ENCODE measurements at regions not wholly inside any gene's neighbourhood (a gene's known extent, or its start where the extent isn't known, plus 50 kb on each side); places are given as distances from the start of the nearest gene placed in this dataset.

DNA sequence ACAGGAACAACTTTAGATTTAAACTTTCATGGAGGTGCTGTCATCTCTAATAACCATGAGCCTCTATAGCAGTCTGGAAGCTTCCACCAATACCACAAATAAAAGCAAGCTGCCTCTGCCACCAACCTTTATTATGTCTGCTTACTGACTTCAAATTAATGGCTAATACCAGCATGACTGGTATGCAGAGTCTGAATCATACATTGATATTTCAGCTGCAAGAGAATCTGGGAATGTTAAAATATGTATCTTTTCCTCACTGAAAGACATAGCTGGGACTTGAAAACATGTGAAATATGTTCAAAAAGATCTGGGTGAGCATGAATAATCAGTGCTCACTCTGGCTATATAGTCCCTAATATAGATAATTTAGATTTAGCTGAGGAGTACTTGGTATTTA is 488.6 kb downstream of the CDH8 start:
- no peaks in the 10 kb centered on the region for H3K79me2 ChIP-seq (ENCODE audit: insufficient read depth)
- no peaks in the 10 kb centered on the region for H3K27me3 ChIP-seq (ENCODE audit: insufficient read depth)
- H3K27ac ChIP-seq (ENCODE audit: low read depth in 2 of 2, low read length in 1 of 2): no peak overlapping the region
- ChIA-PET CTCF (no interaction called here), POLR2A (no interaction called here)
- no peaks in the 10 kb centered on the region for H4K20me1 ChIP-seq (ENCODE audit: insufficient read depth)
- no peak for DNase-seq
- H3K4me3 ChIP-seq (ENCODE audit: low read depth in 2 of 2, low read length in 1 of 2): no peak overlapping the region
- no peaks in the 10 kb centered on the region for H3F3A ChIP-seq (replicated peaks; ENCODE audit: insufficient read depth)
- no peak overlapping the region for H3K4me2 ChIP-seq
- H2AFZ ChIP-seq (ENCODE audit: low read depth): no peak overlapping the region
- no peak overlapping the region for H3K9ac ChIP-seq
- H3K9me2 ChIP-seq: 0 out of 2 replicates have a peak, but pooled peaks cover 3% of the 10 kb centered on the region
- no peaks in the 10 kb centered on the region for H3K9me3 ChIP-seq
- TF ChIP-seq ELF1 (IDR thresholded peaks at IDR 0.05) (no peak), GABPA (IDR thresholded peaks at IDR 0.05; ENCODE audit: low read depth) (no peak), YY1 (IDR thresholded peaks at IDR 0.05; ENCODE audit: low read depth) (no peak), FOXM1 (IDR thresholded peaks at IDR 0.05; ENCODE audit: low read depth) (no peak), MXI1 (IDR thresholded peaks at IDR 0.05; ENCODE audit: low read depth, low read length) (no peak), POLR2AphosphoS5 (IDR thresholded peaks at IDR 0.05; ENCODE audit: low read depth, low read length) (no peak), NRF1 (IDR thresholded peaks at IDR 0.05; ENCODE audit: low read depth, low read length) (no peak), MEF2A (IDR thresholded peaks at IDR 0.05; ENCODE audit: borderline replicate concordance, low read depth) (no peak), FOSL2 (IDR thresholded peaks at IDR 0.05; ENCODE audit: borderline replicate concordance, low read depth) (no peak)
- H3K4me1 ChIP-seq (ENCODE audit: control insufficient read depth in 1 of 2, insufficient read depth in 2 of 2, low read depth in 1 of 2, low read length in 1 of 2): no peaks in the 10 kb centered on the region
- H3K36me3 ChIP-seq (replicated peaks in 1 of 2; ENCODE audit: control insufficient read depth in 1 of 2, insufficient read depth in 2 of 2, low read length in 1 of 2): no peaks in the 10 kb centered on the region

DNA sequence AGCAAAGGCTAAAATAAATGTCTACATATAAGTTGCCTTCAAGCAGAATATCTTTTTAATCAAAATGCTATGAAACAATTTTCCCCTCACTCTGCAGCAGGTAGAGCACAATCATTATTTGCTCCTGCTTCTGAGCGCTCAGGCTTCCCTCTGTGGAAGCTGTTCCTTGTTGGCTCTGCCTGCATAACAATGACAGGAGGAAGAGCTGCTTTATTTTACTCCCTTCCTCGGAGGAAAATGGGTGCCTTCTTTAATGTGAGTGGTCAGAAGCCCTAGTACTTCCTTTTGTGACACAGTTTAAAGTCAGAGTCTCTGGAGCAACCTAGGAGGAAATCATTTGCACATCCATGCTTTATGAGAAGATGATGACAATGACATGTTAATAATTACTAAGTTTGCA is 492.1 kb downstream of the CDH8 start:
- Histone ChIP-seq H3K4me1 (ENCODE audit: control insufficient read depth in 1 of 2, insufficient read depth in 2 of 2, low read depth in 1 of 2, low read length in 1 of 2) (no peaks in the 10 kb centered on the region), H3K4me3 (ENCODE audit: low read depth in 2 of 2, low read length in 1 of 2) (no peak overlapping the region), H4K20me1 (ENCODE audit: insufficient read depth) (no peaks in the 10 kb centered on the region), H3F3A (replicated peaks; ENCODE audit: insufficient read depth) (no peaks in the 10 kb centered on the region), H3K79me2 (ENCODE audit: insufficient read depth) (no peaks in the 10 kb centered on the region), H3K27me3 (ENCODE audit: insufficient read depth) (no peaks in the 10 kb centered on the region), H3K9me2 (no peaks in the 10 kb centered on the region), H3K9ac (no peak overlapping the region), H3K27ac (ENCODE audit: low read depth in 2 of 2, low read length in 1 of 2) (no peak overlapping the region), H3K36me3 (replicated peaks in 1 of 2; ENCODE audit: control insufficient read depth in 1 of 2, insufficient read depth in 2 of 2, low read length in 1 of 2) (no peaks in the 10 kb centered on the region), H2AFZ (ENCODE audit: low read depth) (no peak overlapping the region), H3K9me3 (no peaks in the 10 kb centered on the region), H3K4me2 (no peak overlapping the region)
- no peak for DNase-seq
- TF ChIP-seq, protein P1, sequence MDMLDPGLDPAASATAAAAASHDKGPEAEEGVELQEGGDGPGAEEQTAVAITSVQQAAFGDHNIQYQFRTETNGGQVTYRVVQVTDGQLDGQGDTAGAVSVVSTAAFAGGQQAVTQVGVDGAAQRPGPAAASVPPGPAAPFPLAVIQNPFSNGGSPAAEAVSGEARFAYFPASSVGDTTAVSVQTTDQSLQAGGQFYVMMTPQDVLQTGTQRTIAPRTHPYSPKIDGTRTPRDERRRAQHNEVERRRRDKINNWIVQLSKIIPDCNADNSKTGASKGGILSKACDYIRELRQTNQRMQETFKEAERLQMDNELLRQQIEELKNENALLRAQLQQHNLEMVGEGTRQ (IDR thresholded peaks at IDR 0.05; ENCODE audit: borderline replicate concordance, low read depth, low read length): no peak
- TF ChIP-seq GATA2 (CRISPR knock-in tag; IDR thresholded peaks at IDR 0.05): no peak
- no peak for TF ChIP-seq FOXM1 (IDR thresholded peaks at IDR 0.05; ENCODE audit: low read depth)
- TF ChIP-seq, protein P2, sequence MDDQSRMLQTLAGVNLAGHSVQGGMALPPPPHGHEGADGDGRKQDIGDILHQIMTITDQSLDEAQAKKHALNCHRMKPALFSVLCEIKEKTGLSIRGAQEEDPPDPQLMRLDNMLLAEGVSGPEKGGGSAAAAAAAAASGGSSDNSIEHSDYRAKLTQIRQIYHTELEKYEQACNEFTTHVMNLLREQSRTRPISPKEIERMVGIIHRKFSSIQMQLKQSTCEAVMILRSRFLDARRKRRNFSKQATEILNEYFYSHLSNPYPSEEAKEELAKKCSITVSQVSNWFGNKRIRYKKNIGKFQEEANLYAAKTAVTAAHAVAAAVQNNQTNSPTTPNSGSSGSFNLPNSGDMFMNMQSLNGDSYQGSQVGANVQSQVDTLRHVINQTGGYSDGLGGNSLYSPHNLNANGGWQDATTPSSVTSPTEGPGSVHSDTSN (IDR thresholded peaks at IDR 0.05): no peak
- TF ChIP-seq, protein P3, sequence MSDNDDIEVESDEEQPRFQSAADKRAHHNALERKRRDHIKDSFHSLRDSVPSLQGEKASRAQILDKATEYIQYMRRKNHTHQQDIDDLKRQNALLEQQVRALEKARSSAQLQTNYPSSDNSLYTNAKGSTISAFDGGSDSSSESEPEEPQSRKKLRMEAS (IDR thresholded peaks at IDR 0.05; ENCODE audit: low read depth): no peak
- TF ChIP-seq RFX5 (IDR thresholded peaks at IDR 0.05; ENCODE audit: low read length): no peak
- TF ChIP-seq JUND (IDR thresholded peaks at IDR 0.05): no peak
- TF ChIP-seq TCF12 (IDR thresholded peaks at IDR 0.05): no peak
- TF ChIP-seq NFIC (IDR thresholded peaks at IDR 0.05; ENCODE audit: borderline replicate concordance): no peak
- TF ChIP-seq MXI1 (IDR thresholded peaks at IDR 0.05; ENCODE audit: low read depth, low read length): no peak
- TF ChIP-seq EZH2phosphoT487 (IDR thresholded peaks at IDR 0.05; ENCODE audit: borderline replicate concordance, low read depth): no peak
- CTCF ChIA-PET: no interaction called here
- POLR2A ChIA-PET: no interaction called here
- 16% methylated on average over 2 of the region's 2 CpGs for WGBS (ENCODE audit: low lambda C conversion rate)

All from SK-N-SH (cell line).